Peyer's patch (tissue), 4 donors: ENCODE measurements at regions not wholly inside any gene's neighbourhood (a gene's known extent, or its start where the extent isn't known, plus 50 kb on each side); places are given as distances from the start of the nearest gene placed in this dataset.

Experiments
- DNase-seq, 3 donors: peaks; one replicate each; pipeline ENCODE4 v3.0.0-alpha.2; 2017 to 2019
- H3K27ac ChIP-seq, 4 donors: fragments of 200-600 bp; sonication (generic); one replicate each; pipeline ENCODE4 v1.5.1; 2016 to 2019
- H3K27me3 ChIP-seq, 2 donors: fragments of 200-600 bp; sonication (generic); one replicate each; pipeline ENCODE4 v1.5.1; 2019
- H3K36me3 ChIP-seq, 3 donors: fragments of 200-600 bp; sonication (generic); one replicate each; pipeline ENCODE4 v1.5.1; 2016 to 2019
- H3K4me1 ChIP-seq, 4 donors: fragments of 200-600 bp; sonication (generic); one replicate each; pipeline ENCODE4 v1.5.1; 2016 to 2019
- H3K4me3 ChIP-seq, 4 donors: fragments of 200-600 bp; sonication (generic); 1 replicate in 3 of 4; 2 replicates in 1 of 4; pipeline ENCODE4 v1.5.1; 2016 to 2019; ENCODE audit warnings: mild to moderate bottlenecking in 1 of 4
- H3K9me3 ChIP-seq, 4 donors: fragments of 200-600 bp; sonication (generic); one replicate each; pipeline ENCODE4 v1.5.1; 2016 to 2019; ENCODE audit warnings: mild to moderate bottlenecking in 1 of 4
- POLR2A ChIP-seq, 2 donors: fragments of 450-650 bp; IDR thresholded peaks; one replicate each; pipeline ENCODE4 v1.5.1; 2017; ENCODE audit warnings: antibody characterized with exemption in 2 of 2, mild to moderate bottlenecking in 2 of 2, moderate library complexity in 2 of 2
- TF ChIP-seq, protein P1 (sequence below), 6 experiments: fragments of 450-650 bp in 4 of 6; fragments of 200-600 bp in 2 of 6; sonication (generic) in 1 of 6; IDR thresholded peaks; one replicate each; pipeline ENCODE4 v1.5.1; 2017 to 2019; ENCODE audit warnings: antibody characterized with exemption in 6 of 6, mild to moderate bottlenecking in 3 of 6, moderate library complexity in 1 of 6

DNA sequence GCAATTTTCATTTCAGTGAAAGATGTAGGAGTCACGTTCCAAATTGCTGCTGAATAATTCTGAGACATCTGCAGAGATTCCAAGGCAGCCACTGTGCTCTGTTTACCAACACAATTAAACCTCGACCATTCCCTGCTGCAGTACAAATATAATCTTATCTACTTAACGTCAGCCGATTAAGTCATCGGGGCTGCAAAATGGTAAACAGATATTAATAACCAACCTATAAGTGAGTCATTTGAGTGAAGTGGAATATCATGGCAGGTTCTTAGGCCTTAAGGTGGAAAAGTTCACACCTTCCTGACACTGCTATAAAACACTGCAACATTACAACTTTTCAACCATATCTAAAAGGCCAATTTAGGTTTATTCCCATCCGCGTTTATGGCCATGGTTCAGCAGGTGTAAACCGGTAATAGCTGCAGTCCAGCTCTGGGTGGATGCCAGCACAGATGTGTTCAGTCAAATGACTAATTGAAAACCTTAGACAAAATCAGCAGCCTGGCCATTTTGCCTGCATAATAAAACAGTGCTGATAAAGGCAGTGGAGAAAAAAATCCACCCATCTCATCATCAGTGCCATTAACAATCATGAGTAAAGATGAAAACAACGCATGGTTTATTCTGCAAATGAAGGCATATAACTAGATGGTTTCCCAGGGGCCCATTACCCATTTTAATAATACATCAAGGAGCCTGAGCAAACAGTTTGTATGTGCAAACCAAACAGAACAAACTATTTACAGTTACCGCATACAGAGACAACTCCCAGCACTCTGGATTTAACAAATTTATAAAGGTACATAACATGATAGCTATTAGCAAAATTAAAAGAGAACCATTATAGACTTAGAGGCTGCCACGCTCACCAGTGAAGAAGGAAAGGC, 202.9 kb upstream of the IRX3 start:
- TF ChIP-seq, protein P1, sequence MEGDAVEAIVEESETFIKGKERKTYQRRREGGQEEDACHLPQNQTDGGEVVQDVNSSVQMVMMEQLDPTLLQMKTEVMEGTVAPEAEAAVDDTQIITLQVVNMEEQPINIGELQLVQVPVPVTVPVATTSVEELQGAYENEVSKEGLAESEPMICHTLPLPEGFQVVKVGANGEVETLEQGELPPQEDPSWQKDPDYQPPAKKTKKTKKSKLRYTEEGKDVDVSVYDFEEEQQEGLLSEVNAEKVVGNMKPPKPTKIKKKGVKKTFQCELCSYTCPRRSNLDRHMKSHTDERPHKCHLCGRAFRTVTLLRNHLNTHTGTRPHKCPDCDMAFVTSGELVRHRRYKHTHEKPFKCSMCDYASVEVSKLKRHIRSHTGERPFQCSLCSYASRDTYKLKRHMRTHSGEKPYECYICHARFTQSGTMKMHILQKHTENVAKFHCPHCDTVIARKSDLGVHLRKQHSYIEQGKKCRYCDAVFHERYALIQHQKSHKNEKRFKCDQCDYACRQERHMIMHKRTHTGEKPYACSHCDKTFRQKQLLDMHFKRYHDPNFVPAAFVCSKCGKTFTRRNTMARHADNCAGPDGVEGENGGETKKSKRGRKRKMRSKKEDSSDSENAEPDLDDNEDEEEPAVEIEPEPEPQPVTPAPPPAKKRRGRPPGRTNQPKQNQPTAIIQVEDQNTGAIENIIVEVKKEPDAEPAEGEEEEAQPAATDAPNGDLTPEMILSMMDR (IDR thresholded peaks at IDR 0.05), result no peak
- no peak for TF ChIP-seq POLR2A (IDR thresholded peaks at IDR 0.05)
- H3K4me3 ChIP-seq, result no peak overlapping the region
- no peak overlapping the region for H3K27ac ChIP-seq
- no peaks in the 10 kb centered on the region for H3K36me3 ChIP-seq
- H3K27me3 ChIP-seq, result no peaks in the 10 kb centered on the region
- no peaks in the 10 kb centered on the region for H3K9me3 ChIP-seq
- H3K4me1 ChIP-seq, result no peaks in the 10 kb centered on the region
- peak in 1 of 3 donors; percentile 57 for DNase-seq

DNA sequence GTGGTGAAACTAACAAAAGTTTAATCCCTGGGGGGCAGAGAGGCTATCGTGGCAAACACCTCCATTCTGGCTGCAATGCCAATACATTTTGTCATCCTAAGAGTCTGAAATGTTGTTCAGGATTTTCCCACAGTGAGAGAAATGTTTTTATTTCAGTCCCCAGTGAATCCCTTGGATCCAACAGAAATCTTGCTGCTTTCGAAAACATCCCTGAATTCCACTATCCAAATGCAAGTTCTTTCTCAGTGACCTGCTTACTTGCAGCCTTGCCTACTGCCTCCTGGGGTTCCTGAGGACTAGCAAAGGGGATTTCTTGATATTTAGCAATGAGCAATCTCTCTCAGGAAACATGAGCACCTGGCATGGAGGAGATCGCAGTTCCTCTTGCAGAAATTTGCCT, 202.1 kb upstream of the IRX3 start:
- no peaks in the 10 kb centered on the region for H3K4me1 ChIP-seq
- no peak for DNase-seq
- TF ChIP-seq, protein P1 (IDR thresholded peaks at IDR 0.05), result no peak
- TF ChIP-seq POLR2A (IDR thresholded peaks at IDR 0.05), result no peak
- H3K27me3 ChIP-seq, result no peaks in the 10 kb centered on the region
- H3K27ac ChIP-seq, result no peak overlapping the region
- no peak overlapping the region for H3K4me3 ChIP-seq
- no peaks in the 10 kb centered on the region for H3K9me3 ChIP-seq
- no peaks in the 10 kb centered on the region for H3K36me3 ChIP-seq

DNA sequence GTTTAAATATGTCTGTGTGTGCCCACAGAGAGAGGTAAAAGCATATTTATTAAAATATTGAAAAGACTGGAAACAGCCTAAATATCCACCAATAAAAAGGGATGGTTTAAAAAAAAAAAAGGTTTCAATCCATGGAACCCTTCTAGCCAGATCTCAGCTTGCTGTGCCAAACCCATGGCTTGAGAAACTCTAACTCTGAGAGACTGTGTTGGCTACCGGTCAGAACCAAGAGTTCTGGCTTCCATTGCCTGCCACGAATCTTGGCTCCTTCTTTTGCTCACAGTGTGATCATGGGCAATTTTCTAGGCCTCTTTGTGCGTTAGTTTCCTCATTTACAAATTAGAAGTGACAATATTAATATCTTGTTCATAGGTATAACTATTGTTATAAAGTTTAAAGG, 201.3 kb upstream of the IRX3 start:
- H3K4me3 ChIP-seq, result no peak overlapping the region
- H3K27ac ChIP-seq, result no peak overlapping the region
- no peaks in the 10 kb centered on the region for H3K36me3 ChIP-seq
- no peak for DNase-seq
- no peaks in the 10 kb centered on the region for H3K9me3 ChIP-seq
- TF ChIP-seq, protein P1 (IDR thresholded peaks at IDR 0.05), result no peak
- TF ChIP-seq POLR2A (IDR thresholded peaks at IDR 0.05), result no peak
- H3K4me1 ChIP-seq, result no peaks in the 10 kb centered on the region
- H3K27me3 ChIP-seq, result no peaks in the 10 kb centered on the region

DNA sequence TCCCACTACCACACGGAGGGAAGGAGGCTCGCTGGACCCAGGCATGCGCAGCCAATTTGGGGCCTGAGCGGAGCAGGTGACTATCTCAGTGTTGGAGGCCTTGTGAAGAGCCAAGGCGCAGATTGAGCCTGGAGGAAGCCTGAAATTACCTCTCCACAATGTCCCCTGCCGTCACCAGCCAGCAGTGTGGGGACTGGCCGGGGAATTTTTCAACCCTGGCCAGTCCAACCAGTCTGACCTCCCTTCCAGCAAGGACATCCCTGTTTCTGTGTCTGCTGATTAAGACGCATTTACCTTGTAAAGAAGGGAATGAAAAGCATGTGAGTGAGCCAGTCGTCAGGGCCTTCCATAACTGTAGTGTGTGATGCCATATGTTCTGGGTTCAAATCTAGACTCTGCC, 198.1 kb upstream of the IRX3 start:
- TF ChIP-seq POLR2A (IDR thresholded peaks at IDR 0.05), result no peak
- TF ChIP-seq, protein P1 (IDR thresholded peaks at IDR 0.05), result no peak
- Histone ChIP-seq H3K9me3 (no peaks in the 10 kb centered on the region), H3K36me3 (no peaks in the 10 kb centered on the region), H3K4me3 (no peak overlapping the region), H3K27me3 (no peaks in the 10 kb centered on the region), H3K27ac (no peak overlapping the region), H3K4me1 (no peaks in the 10 kb centered on the region)
- no peak for DNase-seq

DNA sequence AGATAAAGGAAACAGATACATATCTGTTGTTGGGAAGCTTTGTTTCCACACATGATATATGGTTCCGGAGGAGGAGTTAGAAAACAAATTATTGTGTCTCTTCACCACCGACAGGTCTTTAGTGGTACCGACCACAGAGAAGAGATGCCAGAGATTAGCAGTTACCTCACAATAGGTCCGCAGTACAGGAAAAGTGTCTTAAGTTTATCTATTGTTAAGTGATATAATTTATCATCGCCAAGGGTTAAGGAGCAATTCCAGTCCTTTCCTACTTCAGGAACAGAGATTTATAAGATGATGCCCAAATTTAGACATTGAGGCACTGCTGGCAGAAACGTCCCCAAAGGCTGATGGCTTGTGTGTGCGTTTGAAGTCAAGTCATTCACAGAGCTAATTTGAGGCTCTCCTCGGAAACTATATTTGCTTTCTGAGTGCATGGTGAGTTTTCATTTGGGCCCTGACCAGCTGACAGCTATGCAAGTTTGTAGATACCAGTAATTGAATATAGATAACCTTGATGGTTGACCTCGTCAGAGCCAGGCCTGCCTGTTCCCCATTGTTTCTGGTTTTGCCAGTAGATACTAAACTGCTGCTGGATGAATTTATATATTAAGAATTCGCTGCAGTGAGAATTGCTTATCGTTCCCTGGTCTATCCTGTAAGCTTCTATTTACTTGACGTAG, 196.4 kb upstream of the IRX3 start:
- H3K36me3 ChIP-seq, result no peaks in the 10 kb centered on the region
- no peak overlapping the region for H3K4me3 ChIP-seq
- no peaks in the 10 kb centered on the region for H3K4me1 ChIP-seq
- H3K27me3 ChIP-seq, result no peaks in the 10 kb centered on the region
- no peak for DNase-seq
- TF ChIP-seq POLR2A (IDR thresholded peaks at IDR 0.05), result no peak
- TF ChIP-seq, protein P1 (IDR thresholded peaks at IDR 0.05), result no peak
- H3K9me3 ChIP-seq, result no peaks in the 10 kb centered on the region
- no peak overlapping the region for H3K27ac ChIP-seq
